Fibroblast of the aortic adventitia (primary cell): ENCODE measurements at regions not wholly inside any gene's neighbourhood (a gene's known extent, or its start where the extent isn't known, plus 50 kb on each side); places are given as distances from the start of the nearest gene placed in this dataset.

Experiments used
- DNase-seq: peaks from one replicate; pipeline ENCODE4 v3.0.0-alpha.2; 2010; ENCODE audit warnings: low read depth
- H3K4me3 ChIP-seq: 2 replicates; pipeline ENCODE4 v1.5.1; 2011; ENCODE audit warnings: low read depth, mild to moderate bottlenecking, control low read depth, low read length, moderate library complexity
- TF ChIP-seq, protein P1 (sequence below): IDR thresholded peaks from 2 replicates; pipeline ENCODE4 v1.5.1; 2011; ENCODE audit warnings: mild to moderate bottlenecking, low read length, control low read depth, inconsistent platforms; ENCODE audit not compliant: insufficient read depth

DNA sequence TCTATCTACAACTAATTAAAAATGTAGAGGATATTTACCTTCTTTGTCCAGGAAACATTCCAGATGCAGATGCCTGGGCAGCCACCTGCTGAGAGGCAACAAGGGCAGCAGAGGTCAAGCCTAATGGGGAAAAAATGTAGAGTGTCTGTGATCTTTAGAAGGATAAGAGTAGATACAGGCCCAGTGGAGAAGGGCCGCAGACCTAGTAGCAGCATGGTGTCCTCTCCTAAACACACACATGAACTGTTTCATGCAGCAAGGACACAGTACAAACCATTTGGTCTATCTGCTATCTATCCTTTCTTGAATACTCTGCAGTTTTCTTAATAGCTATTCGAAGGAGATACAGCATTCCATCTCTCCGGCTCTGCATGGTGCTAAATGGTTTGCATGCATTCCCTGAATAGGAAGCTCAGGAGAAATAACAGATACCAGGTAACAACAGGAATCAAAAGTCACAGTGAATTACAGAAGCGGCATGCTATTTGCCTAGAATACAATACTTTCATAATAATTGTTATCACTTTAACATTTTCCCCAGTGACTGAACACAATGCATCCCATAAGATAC, 107.3 kb downstream of the ZNF608 start:
- no peak overlapping the region for H3K4me3 ChIP-seq
- TF ChIP-seq, protein P1, sequence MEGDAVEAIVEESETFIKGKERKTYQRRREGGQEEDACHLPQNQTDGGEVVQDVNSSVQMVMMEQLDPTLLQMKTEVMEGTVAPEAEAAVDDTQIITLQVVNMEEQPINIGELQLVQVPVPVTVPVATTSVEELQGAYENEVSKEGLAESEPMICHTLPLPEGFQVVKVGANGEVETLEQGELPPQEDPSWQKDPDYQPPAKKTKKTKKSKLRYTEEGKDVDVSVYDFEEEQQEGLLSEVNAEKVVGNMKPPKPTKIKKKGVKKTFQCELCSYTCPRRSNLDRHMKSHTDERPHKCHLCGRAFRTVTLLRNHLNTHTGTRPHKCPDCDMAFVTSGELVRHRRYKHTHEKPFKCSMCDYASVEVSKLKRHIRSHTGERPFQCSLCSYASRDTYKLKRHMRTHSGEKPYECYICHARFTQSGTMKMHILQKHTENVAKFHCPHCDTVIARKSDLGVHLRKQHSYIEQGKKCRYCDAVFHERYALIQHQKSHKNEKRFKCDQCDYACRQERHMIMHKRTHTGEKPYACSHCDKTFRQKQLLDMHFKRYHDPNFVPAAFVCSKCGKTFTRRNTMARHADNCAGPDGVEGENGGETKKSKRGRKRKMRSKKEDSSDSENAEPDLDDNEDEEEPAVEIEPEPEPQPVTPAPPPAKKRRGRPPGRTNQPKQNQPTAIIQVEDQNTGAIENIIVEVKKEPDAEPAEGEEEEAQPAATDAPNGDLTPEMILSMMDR, result no peak
- no peak for DNase-seq

DNA sequence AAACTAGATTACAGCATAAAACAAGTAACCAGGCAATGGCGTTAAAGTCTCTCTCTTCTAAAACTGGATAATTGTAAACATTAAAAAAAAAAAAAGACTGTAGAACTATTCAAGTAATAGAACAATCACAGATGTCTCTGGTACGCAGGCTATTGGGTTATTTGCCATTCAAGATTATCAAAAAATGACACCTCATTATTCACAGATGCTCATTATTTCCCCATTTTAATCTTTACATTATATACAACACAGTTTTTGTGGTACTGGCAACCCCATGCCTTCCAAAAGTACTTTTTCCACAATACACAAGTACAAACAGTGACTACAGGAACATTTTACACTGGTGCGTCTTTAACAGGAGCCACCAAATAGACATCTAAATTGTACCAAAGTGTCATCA, 109.4 kb downstream of the ZNF608 start:
- TF ChIP-seq, protein P1, result no peak
- DNase-seq, result no peak

DNA sequence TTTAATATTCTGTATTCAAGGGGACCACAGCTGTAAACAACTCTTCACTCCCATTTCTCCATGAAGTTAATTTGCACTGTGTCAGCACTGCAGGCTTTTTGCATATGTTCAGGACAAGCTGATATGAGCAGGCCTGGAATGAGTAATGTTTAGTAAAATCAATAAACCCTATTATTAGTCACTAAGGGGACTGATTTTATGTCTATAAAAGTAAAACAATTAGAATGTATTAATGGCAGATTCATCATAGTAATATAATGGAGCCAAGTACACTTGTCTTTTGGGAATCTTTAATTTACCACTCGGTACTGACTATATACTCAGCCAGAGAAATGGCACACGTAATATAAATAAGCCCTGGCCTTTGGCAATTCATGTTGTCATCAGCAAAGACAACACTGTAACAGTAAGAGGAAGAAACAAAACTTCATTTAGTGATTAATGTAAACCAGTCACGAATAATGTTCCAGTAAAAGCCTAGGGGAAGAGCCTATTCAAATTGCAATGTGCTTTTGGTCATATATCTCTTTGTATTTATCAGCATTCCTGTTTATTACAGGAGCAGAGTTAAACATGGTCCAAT, 111.6 kb downstream of the ZNF608 start:
- no peak overlapping the region for H3K4me3 ChIP-seq
- DNase-seq, result peak; percentile 39
- TF ChIP-seq, protein P1, result no peak

More for the DNA sequence above, 109.4 kb downstream of the ZNF608 start:
- no peak overlapping the region for H3K4me3 ChIP-seq

DNA sequence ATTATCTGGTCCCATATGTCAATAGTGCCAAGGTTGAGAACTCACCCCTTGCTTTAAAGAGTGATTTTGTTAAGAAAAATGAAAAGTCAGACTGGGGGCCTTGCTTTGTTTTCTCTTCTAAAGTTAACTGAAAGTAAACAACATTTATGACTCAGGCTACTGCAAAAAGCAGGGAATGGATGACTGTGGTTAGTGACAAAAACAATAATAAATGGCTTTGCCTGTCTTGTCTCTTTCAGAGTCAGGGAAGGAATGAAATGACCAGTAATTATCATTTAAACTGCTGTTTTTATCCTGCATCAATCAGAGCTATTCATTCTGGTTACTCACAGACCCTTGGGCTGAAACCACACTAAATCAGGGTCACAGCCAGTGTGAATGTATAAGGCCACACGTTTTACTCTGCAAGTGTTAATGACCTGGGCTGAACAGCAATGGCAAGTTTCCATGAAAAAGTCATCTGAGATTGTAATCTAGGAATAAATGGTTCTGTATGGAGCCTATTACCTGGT, 112.2 kb downstream of the ZNF608 start:
- DNase-seq, result no peak
- no peak overlapping the region for H3K4me3 ChIP-seq
- TF ChIP-seq, protein P1, result no peak

DNA sequence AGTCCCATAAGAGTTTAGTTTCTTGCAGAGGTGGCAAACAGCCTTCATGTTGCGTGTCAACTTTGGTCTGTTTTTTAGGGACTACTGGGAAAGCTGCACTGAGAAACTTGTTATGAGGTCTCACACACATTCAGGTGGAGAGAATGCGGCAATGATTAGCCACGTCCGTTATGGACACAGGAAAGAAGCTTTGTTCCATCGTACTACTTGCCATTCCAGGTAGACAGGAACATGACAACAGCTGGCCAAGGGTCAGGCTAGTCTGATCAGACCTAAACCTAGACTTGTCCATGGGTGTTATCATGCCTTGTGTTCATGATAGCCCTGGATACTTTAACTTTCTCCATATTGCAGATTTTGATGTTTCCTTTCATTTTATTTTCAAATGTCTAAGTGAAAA, 113.2 kb downstream of the ZNF608 start:
- H3K4me3 ChIP-seq, result no peak overlapping the region
- DNase-seq, result no peak
- TF ChIP-seq, protein P1, result no peak

DNA sequence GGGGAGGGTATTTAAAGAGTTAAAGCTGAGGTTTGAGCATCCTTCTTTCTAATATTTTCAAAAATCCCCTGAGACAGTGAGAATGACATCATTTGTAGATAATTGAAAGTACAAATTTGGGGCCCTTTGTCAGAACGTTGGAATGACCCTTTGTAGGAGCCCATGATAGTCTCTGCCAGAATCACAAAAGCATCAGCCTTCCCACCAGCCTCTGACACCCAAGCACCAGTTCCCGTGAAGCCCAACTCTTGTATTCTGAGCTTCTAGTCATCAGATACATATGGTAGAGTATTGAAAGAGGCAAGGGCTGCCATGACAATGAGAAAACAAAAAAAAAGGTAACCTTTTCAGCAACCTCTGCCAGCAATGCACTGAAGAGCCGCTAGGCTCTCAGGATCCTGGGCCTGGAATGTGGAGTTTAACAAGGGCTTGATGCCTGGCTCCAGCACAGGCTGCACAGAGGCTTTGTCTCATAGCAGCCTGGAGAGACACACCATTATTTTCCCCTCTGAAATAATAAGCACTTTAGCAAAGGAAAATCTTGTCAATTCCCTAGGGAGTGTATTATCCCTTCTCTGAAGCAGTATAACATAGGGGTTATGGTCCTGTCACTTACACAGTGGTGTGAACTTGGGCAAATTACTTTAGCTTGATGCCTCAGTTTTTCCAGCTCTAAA, 114.4 kb downstream of the ZNF608 start:
- no peak overlapping the region for H3K4me3 ChIP-seq
- TF ChIP-seq, protein P1, result no peak
- DNase-seq, result no peak
